NT2/D1 (cell line): ENCODE measurements at regions not wholly inside any gene's neighbourhood (a gene's known extent, or its start where the extent isn't known, plus 50 kb on each side); places are given as distances from the start of the nearest gene placed in this dataset.

Source experiments
- DNase-seq: peaks from one replicate; pipeline ENCODE4 v3.0.0-alpha.2; 2011; ENCODE audit warnings: low read depth, low spot score
- H3K27me3 ChIP-seq: 2 replicates; pipeline ENCODE4 v1.6.0; 2011; ENCODE audit warnings: mild to moderate bottlenecking; ENCODE audit not compliant: insufficient read length, insufficient read depth
- H3K36me3 ChIP-seq: 2 replicates; pipeline ENCODE4 v1.6.1; 2011; ENCODE audit warnings: mild to moderate bottlenecking, low read length, mixed read lengths; ENCODE audit not compliant: insufficient read depth, insufficient read length
- H3K4me1 ChIP-seq: 2 replicates; pipeline ENCODE4 v1.5.1; 2011; ENCODE audit not compliant: insufficient read depth, insufficient read length
- H3K4me3 ChIP-seq: 2 replicates; pipeline ENCODE4 v1.5.1; 2011; ENCODE audit warnings: low read depth; ENCODE audit not compliant: insufficient read length
- H3K9ac ChIP-seq: 2 replicates; pipeline ENCODE4 v1.6.0; 2011; ENCODE audit warnings: low read depth; ENCODE audit not compliant: insufficient read length
- H3K9me3 ChIP-seq: 2 replicates; pipeline ENCODE4 v1.5.1; 2011; ENCODE audit warnings: mild to moderate bottlenecking, low read length; ENCODE audit not compliant: insufficient read depth
- SUZ12 ChIP-seq: IDR thresholded peaks from 2 replicates; pipeline ENCODE4 v1.6.1; 2011; ENCODE audit not compliant: insufficient read length, insufficient read depth; ENCODE audit errors: extremely low read depth
- YY1 ChIP-seq: IDR thresholded peaks from 2 replicates; pipeline ENCODE4 v1.6.1; 2011; ENCODE audit not compliant: insufficient read length, insufficient read depth
- ZNF274 ChIP-seq: IDR thresholded peaks from 2 replicates; pipeline ENCODE4 v1.6.1; 2011; ENCODE audit warnings: mild to moderate bottlenecking, low read depth, low read length

DNA sequence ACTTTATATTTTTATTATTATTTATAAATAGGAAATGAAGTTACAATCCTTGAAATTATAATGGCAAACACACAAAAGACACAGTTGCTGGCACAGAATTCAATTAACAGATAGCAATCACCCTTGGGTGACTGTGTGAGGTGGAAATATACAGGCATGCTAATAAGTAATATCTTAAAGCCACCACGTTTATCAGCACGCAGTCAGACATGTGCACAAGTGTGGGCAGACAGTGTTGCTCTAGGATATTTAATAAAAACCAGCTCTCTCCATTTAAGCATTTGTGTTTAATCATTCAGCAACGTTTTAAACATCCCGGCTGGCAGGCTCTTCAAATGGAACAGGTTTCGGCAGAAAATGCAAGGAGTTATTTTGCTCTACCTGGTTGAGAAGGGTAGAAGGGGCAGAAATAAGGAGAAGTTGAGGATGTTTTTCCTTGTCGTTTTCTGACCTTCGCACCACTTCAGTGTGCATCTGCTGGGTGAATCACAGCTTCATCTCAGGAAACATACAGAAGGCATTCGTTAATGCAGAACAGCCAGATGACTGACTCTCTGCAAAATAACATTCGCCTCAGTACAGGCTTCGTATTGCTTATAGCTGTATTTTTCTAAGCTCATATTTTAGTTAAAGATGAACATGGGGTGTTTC lies 585.1 kb downstream of the QKI start:
- no peaks in the 10 kb centered on the region for H3K4me1 ChIP-seq
- no peaks in the 10 kb centered on the region for H3K27me3 ChIP-seq
- no peak for DNase-seq
- H3K9ac ChIP-seq = no peak overlapping the region
- no peaks in the 10 kb centered on the region for H3K36me3 ChIP-seq
- no peaks in the 10 kb centered on the region for H3K9me3 ChIP-seq
- no peak for TF ChIP-seq SUZ12
- no peak for TF ChIP-seq YY1
- TF ChIP-seq ZNF274 = no peak
- H3K4me3 ChIP-seq = no peak overlapping the region

DNA sequence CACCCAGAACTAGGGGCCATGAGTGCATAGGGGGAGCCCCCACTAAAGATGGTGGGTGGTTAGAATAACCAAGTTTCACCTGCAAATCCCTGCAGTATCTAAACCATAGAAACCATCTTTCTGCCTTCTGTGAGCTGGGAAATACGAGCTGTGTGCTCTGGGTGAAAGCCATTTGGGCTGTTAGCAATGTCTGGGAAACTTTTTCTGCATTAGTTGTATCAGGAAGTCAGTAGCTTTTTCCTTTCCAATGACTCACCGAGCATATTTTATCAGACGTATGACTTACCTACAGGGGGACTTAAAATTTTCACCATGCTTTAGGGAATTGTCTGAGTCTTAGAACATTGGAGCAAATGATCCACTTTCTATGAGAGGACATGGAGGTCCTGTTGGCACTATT lies 584.0 kb downstream of the QKI start:
- Histone ChIP-seq H3K4me3 (no peak overlapping the region), H3K27me3 (no peaks in the 10 kb centered on the region), H3K9me3 (no peaks in the 10 kb centered on the region), H3K9ac (no peak overlapping the region), H3K4me1 (no peaks in the 10 kb centered on the region), H3K36me3 (no peaks in the 10 kb centered on the region)
- DNase-seq = no peak
- TF ChIP-seq ZNF274 (no peak), SUZ12 (no peak), YY1 (no peak)

DNA sequence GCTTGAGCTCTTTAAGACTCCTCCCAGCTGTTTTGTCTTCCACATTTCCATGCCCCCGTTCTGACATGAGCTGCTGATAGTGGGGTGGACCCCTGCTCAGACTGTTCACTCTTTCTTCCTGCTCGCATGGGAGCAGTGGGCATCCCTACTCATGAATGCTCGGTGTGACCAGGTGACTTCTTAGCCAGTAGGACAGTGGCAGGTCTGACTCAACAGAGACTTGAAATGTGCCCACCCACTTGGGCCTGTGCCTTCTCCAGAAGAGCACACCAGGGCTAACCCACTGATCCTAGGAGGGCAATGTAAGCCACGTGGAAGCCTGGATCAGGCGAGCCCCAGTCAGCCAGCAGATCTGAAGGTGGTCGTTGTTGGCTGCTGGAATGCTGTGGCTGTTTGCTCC lies 582.0 kb downstream of the QKI start:
- TF ChIP-seq ZNF274 = no peak
- no peak for TF ChIP-seq YY1
- no peak for TF ChIP-seq SUZ12
- H3K9me3 ChIP-seq = no peaks in the 10 kb centered on the region
- no peak overlapping the region for H3K9ac ChIP-seq
- no peaks in the 10 kb centered on the region for H3K4me1 ChIP-seq
- H3K27me3 ChIP-seq = no peaks in the 10 kb centered on the region
- DNase-seq = no peak
- no peaks in the 10 kb centered on the region for H3K36me3 ChIP-seq
- no peak overlapping the region for H3K4me3 ChIP-seq

DNA sequence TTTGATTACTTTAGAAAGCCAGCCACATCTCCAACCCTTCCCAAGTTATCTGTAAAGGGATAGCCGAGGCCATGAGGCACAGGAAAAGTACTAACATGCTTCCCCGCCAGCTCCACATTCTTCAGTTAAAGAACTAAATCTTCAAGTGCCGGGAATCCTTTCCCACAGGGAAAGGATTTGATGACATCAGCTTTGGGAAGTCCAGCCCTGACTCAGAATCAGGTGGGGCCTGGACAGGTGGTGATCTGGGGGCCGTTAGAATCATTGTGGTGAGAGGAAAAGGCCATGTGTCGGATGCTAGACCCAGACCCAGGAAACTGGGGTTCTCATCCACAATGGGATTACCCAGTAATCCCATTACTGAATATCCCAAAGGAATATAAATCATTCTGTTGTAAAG lies 580.0 kb downstream of the QKI start:
- no peaks in the 10 kb centered on the region for H3K27me3 ChIP-seq
- H3K9me3 ChIP-seq = no peaks in the 10 kb centered on the region
- no peaks in the 10 kb centered on the region for H3K4me1 ChIP-seq
- H3K36me3 ChIP-seq = no peaks in the 10 kb centered on the region
- DNase-seq = no peak
- TF ChIP-seq YY1 (no peak), ZNF274 (no peak)
- no peak overlapping the region for H3K4me3 ChIP-seq
- H3K9ac ChIP-seq = no peak overlapping the region

DNA sequence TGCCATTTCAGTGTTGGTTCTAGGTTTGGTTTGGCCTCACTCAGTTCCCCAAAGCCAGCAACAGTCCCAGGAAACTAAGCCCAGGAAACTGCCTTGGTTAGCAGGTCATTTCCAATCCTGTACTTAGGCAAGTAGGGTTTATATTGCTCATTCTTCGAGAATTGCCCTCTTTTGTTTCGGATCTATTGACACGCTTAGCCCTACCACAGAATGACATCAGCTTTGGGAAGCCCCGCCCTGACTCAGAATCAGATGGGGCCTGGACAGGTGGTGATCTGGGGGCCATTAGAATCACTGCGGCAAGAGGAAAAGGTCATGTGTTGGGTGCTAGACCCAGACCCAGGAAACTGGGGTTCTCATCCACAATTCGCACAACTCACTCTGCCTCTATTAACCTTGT lies 578.2 kb downstream of the QKI start:
- no peak for DNase-seq
- H3K27me3 ChIP-seq = no peaks in the 10 kb centered on the region
- H3K4me1 ChIP-seq = no peaks in the 10 kb centered on the region
- H3K4me3 ChIP-seq = no peak overlapping the region
- no peaks in the 10 kb centered on the region for H3K36me3 ChIP-seq
- TF ChIP-seq ZNF274 (no peak), YY1 (no peak), SUZ12 (no peak)
- H3K9ac ChIP-seq = no peak overlapping the region
- H3K9me3 ChIP-seq = no peaks in the 10 kb centered on the region

DNA sequence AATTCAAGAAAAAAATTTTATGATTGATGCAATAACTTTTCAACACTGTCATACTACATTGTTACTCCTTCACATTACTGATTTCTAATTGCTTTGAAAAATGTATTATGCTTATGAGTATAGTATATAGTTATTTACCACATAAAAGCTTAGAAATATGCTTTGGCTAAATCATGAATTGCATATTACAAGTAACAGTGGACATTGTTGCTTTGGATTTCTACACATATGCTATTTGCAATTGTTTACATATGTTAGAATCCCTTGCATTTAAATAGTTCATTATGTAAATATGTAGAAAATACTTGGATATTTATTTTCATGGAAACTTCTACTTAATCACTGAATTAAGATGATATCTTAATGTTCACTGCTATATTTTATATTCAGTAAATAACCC lies 577.5 kb downstream of the QKI start:
- no peak for TF ChIP-seq ZNF274
- TF ChIP-seq SUZ12 = no peak
- no peak for TF ChIP-seq YY1

DNA sequence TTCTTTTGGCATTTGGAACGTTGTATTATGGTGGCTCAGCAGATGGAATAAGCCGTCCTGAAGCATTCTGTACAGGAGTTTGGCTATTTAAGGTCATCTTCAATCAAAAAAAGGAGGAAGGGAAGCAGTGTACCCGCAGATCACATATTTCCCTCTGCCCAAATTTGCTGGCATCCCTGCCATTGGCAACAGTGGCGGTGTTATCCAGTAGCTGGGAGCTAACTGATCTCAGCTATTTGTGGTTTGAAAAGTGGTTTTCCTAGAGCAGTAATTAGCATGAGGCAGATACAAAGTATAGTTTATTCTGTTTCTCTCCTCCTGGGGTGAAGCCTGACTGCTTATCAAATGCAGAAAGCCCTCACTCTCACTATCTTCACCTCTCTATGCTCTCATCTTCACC lies 576.8 kb downstream of the QKI start:
- H3K9ac ChIP-seq = no peak overlapping the region
- DNase-seq = no peak
- H3K36me3 ChIP-seq = no peaks in the 10 kb centered on the region
- no peaks in the 10 kb centered on the region for H3K27me3 ChIP-seq
- TF ChIP-seq SUZ12 = no peak
- no peak for TF ChIP-seq ZNF274
- TF ChIP-seq YY1 = no peak
- no peak overlapping the region for H3K4me3 ChIP-seq
- no peaks in the 10 kb centered on the region for H3K4me1 ChIP-seq
- no peaks in the 10 kb centered on the region for H3K9me3 ChIP-seq

More for the DNA sequence above, 577.5 kb downstream of the QKI start:
- Histone ChIP-seq H3K9ac (no peak overlapping the region), H3K4me1 (no peaks in the 10 kb centered on the region), H3K27me3 (no peaks in the 10 kb centered on the region), H3K4me3 (no peak overlapping the region), H3K36me3 (no peaks in the 10 kb centered on the region), H3K9me3 (no peaks in the 10 kb centered on the region)
- no peak for DNase-seq
